GM18519 (cell line): ENCODE measurements at regions not wholly inside any gene's neighbourhood (a gene's known extent, or its start where the extent isn't known, plus 50 kb on each side); places are given as distances from the start of the nearest gene placed in this dataset.
"Not testable (repeated sequence)": the region's sequence is repeated elsewhere in the genome, so short reads cannot be mapped to it uniquely, and the experiment has no call there.

Experiments
- ATAC-seq: cut with Tn5 transposase; IDR thresholded peaks from one replicate; pipeline ENCODE4 v1.9.1; 2021; ENCODE audit warnings: mild to moderate bottlenecking, moderate library complexity; ENCODE audit not compliant: unreplicated experiment, low FRiP score

GRCh38 chr11:109041876-109042275 is 377.0 kb downstream of the DDX10 start:
- ATAC-seq, result no peak

- ATAC-seq, result no peak
These were observed 378.4 kb downstream of the DDX10 start for GRCh38 chr11:109043315-109043714.

GRCh38 chr11:109046284-109046992 is 375.6 kb upstream of the C11orf87 start:
- no peak for ATAC-seq

- ATAC-seq, result no peak
These were observed 373.9 kb upstream of the C11orf87 start for GRCh38 chr11:109048098-109048497.

- ATAC-seq, result no peak
These were observed 370.8 kb upstream of the C11orf87 start for GRCh38 chr11:109051200-109051599.

- ATAC-seq, result no peak
These were observed 362.6 kb upstream of the C11orf87 start for GRCh38 chr11:109059402-109059801.

- ATAC-seq, result no peak
These were observed 360.6 kb upstream of the C11orf87 start for GRCh38 chr11:109061394-109061793.

- no peak for ATAC-seq
These were observed 359.5 kb upstream of the C11orf87 start for GRCh38 chr11:109062445-109062844.

- ATAC-seq, result no peak
These were observed 359.1 kb upstream of the C11orf87 start for GRCh38 chr11:109062871-109063270.

GRCh38 chr11:109064618-109065311 is 357.2 kb upstream of the C11orf87 start:
- ATAC-seq, result not testable (repeated sequence)

GRCh38 chr11:109071262-109071661 is 350.7 kb upstream of the C11orf87 start:
- ATAC-seq, result no peak

- no peak for ATAC-seq
These were observed 350.1 kb upstream of the C11orf87 start for GRCh38 chr11:109071712-109072524.

GRCh38 chr11:109073032-109073822 is 348.8 kb upstream of the C11orf87 start:
- no peak for ATAC-seq

GRCh38 chr11:109075976-109076375 is 346.0 kb upstream of the C11orf87 start:
- ATAC-seq, result no peak

GRCh38 chr11:109076870-109077269 is 345.1 kb upstream of the C11orf87 start:
- no peak for ATAC-seq

- no peak for ATAC-seq
These were observed 344.6 kb upstream of the C11orf87 start for GRCh38 chr11:109077291-109077920.

- ATAC-seq, result no peak
These were observed 336.1 kb upstream of the C11orf87 start for GRCh38 chr11:109085708-109086373.

GRCh38 chr11:109086931-109087330 is 335.1 kb upstream of the C11orf87 start:
- no peak for ATAC-seq

- ATAC-seq, result no peak
These were observed 333.9 kb upstream of the C11orf87 start for GRCh38 chr11:109088086-109088485.
